DOHH2 (cell line): ENCODE measurements at regions not wholly inside any gene's neighbourhood (a gene's known extent, or its start where the extent isn't known, plus 50 kb on each side); places are given as distances from the start of the nearest gene placed in this dataset.

Source experiments
- H3F3A ChIP-seq: fragments of 200-600 bp; sonication (generic), shearing (Covaris generic); 2 replicates; pipeline ENCODE4 v1.6.0; 2016; ENCODE audit warnings: antibody characterized with exemption, mild to moderate bottlenecking; ENCODE audit not compliant: control insufficient read depth, insufficient read depth
- H3K27ac ChIP-seq: fragments of 200-600 bp; sonication (generic); 2 replicates; pipeline ENCODE4 v1.5.1; 2014; ENCODE audit warnings: low read depth, mild to moderate bottlenecking, low read length, moderate library complexity
- H3K27me3 ChIP-seq: fragments of 200-600 bp; sonication (generic); 2 replicates; pipeline ENCODE4 v1.6.1; 2014; ENCODE audit warnings: mild to moderate bottlenecking, low read length, mixed read lengths; ENCODE audit not compliant: control insufficient read depth
- H3K36me3 ChIP-seq: fragments of 200-600 bp; sonication (generic); 2 replicates; pipeline ENCODE4 v1.6.1; 2014; ENCODE audit warnings: mild to moderate bottlenecking, low read length, moderate library complexity, mixed read lengths; ENCODE audit not compliant: control insufficient read depth
- H3K4me1 ChIP-seq: fragments of 200-600 bp; sonication (generic); 2 replicates; pipeline ENCODE4 v1.6.1; 2014; ENCODE audit warnings: mild to moderate bottlenecking, low read length, mixed read lengths; ENCODE audit not compliant: control insufficient read depth
- H3K4me2 ChIP-seq: fragments of 200-600 bp; sonication (generic); 2 replicates; pipeline ENCODE4 v1.6.0; 2014; ENCODE audit warnings: mild to moderate bottlenecking, low read length, moderate library complexity
- H3K4me3 ChIP-seq: fragments of 200-600 bp; sonication (generic); 2 replicates; pipeline ENCODE4 v1.5.1; 2014; ENCODE audit warnings: mild to moderate bottlenecking, low read length, mixed read lengths
- H3K79me2 ChIP-seq: fragments of 200-600 bp; sonication (generic); 2 replicates; pipeline ENCODE4 v1.6.1; 2014; ENCODE audit warnings: mild to moderate bottlenecking, low read length, mixed read lengths; ENCODE audit not compliant: control insufficient read depth
- H3K9me2 ChIP-seq: fragments of 200-600 bp; sonication (generic); replicated peaks from 2 replicates; pipeline ENCODE4 v1.6.1; 2014; ENCODE audit warnings: mild to moderate bottlenecking, low read length, mixed read lengths; ENCODE audit not compliant: control insufficient read depth
- H3K9me3 ChIP-seq: fragments of 200-600 bp; sonication (generic); 2 replicates; pipeline ENCODE4 v1.6.1; 2014; ENCODE audit warnings: antibody characterized with exemption, low read length, mixed read lengths; ENCODE audit not compliant: control insufficient read depth, insufficient read depth
- H4K20me1 ChIP-seq: fragments of 200-600 bp; sonication (generic); 2 replicates; pipeline ENCODE4 v1.6.0; 2014; ENCODE audit warnings: low read depth, mild to moderate bottlenecking, antibody characterized with exemption, low read length, moderate library complexity; ENCODE audit not compliant: control insufficient read depth, insufficient read depth
- EZH2phosphoT487 ChIP-seq: fragments of 200-600 bp; sonication (generic); IDR thresholded peaks from 2 replicates; pipeline ENCODE4 v1.6.1; 2017; ENCODE audit warnings: borderline replicate concordance, mild to moderate bottlenecking, antibody characterized with exemption, low read length, moderate library complexity, mixed read lengths
- TF ChIP-seq, protein P1 (sequence below): fragments of 200-600 bp; sonication (generic); IDR thresholded peaks from one replicate; pipeline ENCODE4 v1.5.1; 2014; ENCODE audit warnings: antibody characterized with exemption, mild to moderate bottlenecking, low read depth, low read length; ENCODE audit not compliant: poor library complexity, severe bottlenecking

GRCh38 chr12:113751513-113751912 lies 214.6 kb downstream of the RBM19 start:
- H3K9me2 ChIP-seq: no peaks in the 10 kb centered on the region
- no peaks in the 10 kb centered on the region for H3K4me1 ChIP-seq
- H3K9me3 ChIP-seq: no peaks in the 10 kb centered on the region
- TF ChIP-seq EZH2phosphoT487: no peak
- TF ChIP-seq, protein P1, sequence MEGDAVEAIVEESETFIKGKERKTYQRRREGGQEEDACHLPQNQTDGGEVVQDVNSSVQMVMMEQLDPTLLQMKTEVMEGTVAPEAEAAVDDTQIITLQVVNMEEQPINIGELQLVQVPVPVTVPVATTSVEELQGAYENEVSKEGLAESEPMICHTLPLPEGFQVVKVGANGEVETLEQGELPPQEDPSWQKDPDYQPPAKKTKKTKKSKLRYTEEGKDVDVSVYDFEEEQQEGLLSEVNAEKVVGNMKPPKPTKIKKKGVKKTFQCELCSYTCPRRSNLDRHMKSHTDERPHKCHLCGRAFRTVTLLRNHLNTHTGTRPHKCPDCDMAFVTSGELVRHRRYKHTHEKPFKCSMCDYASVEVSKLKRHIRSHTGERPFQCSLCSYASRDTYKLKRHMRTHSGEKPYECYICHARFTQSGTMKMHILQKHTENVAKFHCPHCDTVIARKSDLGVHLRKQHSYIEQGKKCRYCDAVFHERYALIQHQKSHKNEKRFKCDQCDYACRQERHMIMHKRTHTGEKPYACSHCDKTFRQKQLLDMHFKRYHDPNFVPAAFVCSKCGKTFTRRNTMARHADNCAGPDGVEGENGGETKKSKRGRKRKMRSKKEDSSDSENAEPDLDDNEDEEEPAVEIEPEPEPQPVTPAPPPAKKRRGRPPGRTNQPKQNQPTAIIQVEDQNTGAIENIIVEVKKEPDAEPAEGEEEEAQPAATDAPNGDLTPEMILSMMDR: no peak
- H3K79me2 ChIP-seq: no peaks in the 10 kb centered on the region
- H3K4me3 ChIP-seq: no peak overlapping the region
- no peak overlapping the region for H3K4me2 ChIP-seq
- H3K27me3 ChIP-seq: peaks cover 7% of the 10 kb centered on the region
- H3K36me3 ChIP-seq: no peaks in the 10 kb centered on the region
- H3F3A ChIP-seq: no peaks in the 10 kb centered on the region
- H4K20me1 ChIP-seq: no peaks in the 10 kb centered on the region
- no peak overlapping the region for H3K27ac ChIP-seq

GRCh38 chr12:113749433-113749815 lies 216.7 kb downstream of the RBM19 start:
- Histone ChIP-seq H3K9me3 (no peaks in the 10 kb centered on the region), H3K9me2 (no peaks in the 10 kb centered on the region), H3F3A (no peaks in the 10 kb centered on the region), H3K4me1 (no peaks in the 10 kb centered on the region), H4K20me1 (no peaks in the 10 kb centered on the region), H3K36me3 (no peaks in the 10 kb centered on the region), H3K4me2 (no peak overlapping the region), H3K27ac (no peak overlapping the region), H3K4me3 (no peak overlapping the region), H3K27me3 (peaks cover 11% of the 10 kb centered on the region), H3K79me2 (no peaks in the 10 kb centered on the region)
- TF ChIP-seq, protein P1: no peak
- TF ChIP-seq EZH2phosphoT487: no peak

DNA sequence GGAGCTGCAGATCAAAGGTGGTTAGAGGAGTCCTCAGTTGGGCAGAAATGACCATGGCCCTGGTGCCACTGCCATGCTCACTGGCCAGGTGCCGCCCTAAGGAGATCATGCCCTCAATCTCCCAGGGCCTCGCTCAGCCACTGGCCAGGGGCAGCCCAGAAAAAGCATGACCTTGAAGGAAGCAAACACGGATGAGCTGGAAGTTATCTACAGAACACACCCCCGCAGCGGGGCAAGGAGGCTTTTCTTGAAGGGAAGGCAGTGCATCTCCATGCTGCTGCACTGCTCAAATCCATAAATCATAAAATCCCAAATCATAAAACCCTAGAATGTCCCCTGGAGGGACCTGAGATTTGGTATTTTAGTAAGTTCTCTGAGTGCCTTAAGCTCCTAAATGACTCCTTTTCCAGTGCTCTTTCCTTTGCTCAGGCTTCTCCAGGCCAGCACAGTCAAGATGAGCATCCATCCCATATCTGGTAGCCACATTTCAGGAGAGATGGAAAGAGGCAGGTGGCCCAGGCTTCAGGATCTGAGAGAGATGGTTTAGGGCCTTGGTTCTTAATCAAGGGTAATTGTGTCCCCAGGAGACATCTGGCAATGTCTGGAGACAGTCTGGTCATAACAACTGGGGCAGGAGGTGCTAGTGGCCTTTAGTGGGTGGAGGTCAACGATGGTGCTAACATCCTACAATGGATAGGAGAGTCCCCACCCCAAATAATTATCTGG lies 217.3 kb downstream of the RBM19 start:
- no peak overlapping the region for H3K4me2 ChIP-seq
- no peak for TF ChIP-seq EZH2phosphoT487
- TF ChIP-seq, protein P1: no peak
- H3F3A ChIP-seq: no peaks in the 10 kb centered on the region
- no peak overlapping the region for H3K4me3 ChIP-seq
- no peaks in the 10 kb centered on the region for H4K20me1 ChIP-seq
- H3K79me2 ChIP-seq: no peaks in the 10 kb centered on the region
- H3K9me2 ChIP-seq: no peaks in the 10 kb centered on the region
- H3K27ac ChIP-seq: no peak overlapping the region
- H3K4me1 ChIP-seq: no peaks in the 10 kb centered on the region
- H3K27me3 ChIP-seq: peaks cover 11% of the 10 kb centered on the region
- H3K9me3 ChIP-seq: no peaks in the 10 kb centered on the region
- no peaks in the 10 kb centered on the region for H3K36me3 ChIP-seq
